ENCODE measurements at regions not wholly inside any gene's neighbourhood (a gene's known extent, or its start where the extent isn't known, plus 50 kb on each side); places are given as distances from the start of the nearest gene placed in this dataset.

DNA sequence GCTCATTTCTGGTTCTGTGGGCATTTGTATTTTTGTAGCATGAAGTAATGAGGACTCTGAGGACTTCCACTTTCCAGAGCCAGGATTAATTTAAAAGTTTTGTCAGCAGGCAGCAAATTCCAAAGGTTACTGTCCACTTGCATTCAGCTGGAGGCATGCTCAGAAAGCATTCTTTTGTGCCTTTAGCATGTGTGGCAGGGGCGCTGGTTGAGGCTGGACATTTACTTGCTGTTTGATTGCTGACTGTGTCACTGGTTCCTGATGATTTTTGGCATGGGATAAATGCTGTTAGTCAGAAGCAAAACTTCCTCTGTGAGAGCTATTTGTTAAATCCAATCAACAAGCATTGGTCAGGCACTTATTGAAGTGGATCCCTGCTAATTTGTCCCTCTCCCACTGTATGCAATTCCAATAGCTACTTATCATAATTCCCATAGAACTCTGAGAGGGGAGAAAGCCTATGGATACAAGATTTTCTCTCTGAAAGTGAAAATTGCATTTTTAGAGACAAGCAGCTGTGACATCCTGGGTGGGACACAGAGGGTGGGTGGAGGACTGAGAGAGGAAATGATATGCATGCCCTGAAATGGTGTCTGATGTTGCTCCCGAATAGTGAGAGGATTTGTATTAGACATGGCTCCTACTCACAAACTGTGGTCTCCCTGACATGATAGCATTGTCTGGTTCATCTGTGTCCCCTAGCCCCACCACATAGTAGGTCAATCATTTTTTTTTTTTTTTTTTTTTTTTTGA, 161.2 kb upstream of the WDR11 start:
- no peak for TF ChIP-seq POLR2AphosphoS5 (IDR thresholded peaks at IDR 0.05; ENCODE audit: borderline replicate concordance, low read depth, low read length)
- TF ChIP-seq EZH2 (IDR thresholded peaks at IDR 0.05) = no peak
